ENCODE measurements at regions not wholly inside any gene's neighbourhood (a gene's known extent, or its start where the extent isn't known, plus 50 kb on each side); places are given as distances from the start of the nearest gene placed in this dataset.

- no peak for TF ChIP-seq CTCF (IDR thresholded peaks at IDR 0.05)
- TF ChIP-seq POLR2A (IDR thresholded peaks at IDR 0.05): no peak
Observed at GRCh38 chr2:36302911-36303310, 52.7 kb upstream of the CRIM1 start.
